ENCODE measurements at regions not wholly inside any gene's neighbourhood (a gene's known extent, or its start where the extent isn't known, plus 50 kb on each side); places are given as distances from the start of the nearest gene placed in this dataset.
"Not testable (repeated sequence)": the region's sequence is repeated elsewhere in the genome, so short reads cannot be mapped to it uniquely, and the experiment has no call there.

- H3K4me1 ChIP-seq, result no peaks in the 10 kb centered on the region
- no peak for DNase-seq
- no peak overlapping the region for H3K27ac ChIP-seq
- TF ChIP-seq CTCF (IDR thresholded peaks at IDR 0.05 in 8 of 11, conservative IDR thresholded peaks at IDR 0.05 in 3 of 11) (no peak), POLR2AphosphoS5 (IDR thresholded peaks at IDR 0.05) (no peak), POLR2A (IDR thresholded peaks at IDR 0.05) (no peak)
- H3K36me3 ChIP-seq, result no peaks in the 10 kb centered on the region
- no peak overlapping the region for H3K4me3 ChIP-seq
- no peaks in the 10 kb centered on the region for H3K9me3 ChIP-seq
- H3K27me3 ChIP-seq (replicated peaks in 1 of 7), result no peaks in the 10 kb centered on the region
- intact Hi-C loops (cut with DNase I; ENCODE audit: low total_unique reads), result no loop called here
- 90 to 97% (median 92%) methylated on average over 4 of the region's 4 CpGs for WGBS, 5 donors
Observed at GRCh38 chr6:10080561-10080960, 334.3 kb downstream of the TFAP2A start.

GRCh38 chr6:10078581-10078980 is 336.3 kb downstream of the TFAP2A start:
- Histone ChIP-seq H3K4me1 (no peaks in the 10 kb centered on the region), H3K4me3 (no peak overlapping the region), H3K36me3 (no peaks in the 10 kb centered on the region), H3K9me3 (peaks cover 0 to 7% (median 2%) of the 10 kb centered on the region in 8 donors), H3K27me3 (replicated peaks in 1 of 7) (no peaks in the 10 kb centered on the region), H3K27ac (no peak overlapping the region)
- no peak for DNase-seq
- no peak for TF ChIP-seq POLR2AphosphoS5 (IDR thresholded peaks at IDR 0.05)
- no peak for TF ChIP-seq POLR2A (IDR thresholded peaks at IDR 0.05)
- no peak for TF ChIP-seq CTCF (IDR thresholded peaks at IDR 0.05 in 8 of 11, conservative IDR thresholded peaks at IDR 0.05 in 3 of 11)
- WGBS, 5 donors, result 90 to 95% (median 93%) methylated on average over 6 of the region's 6 CpGs
- intact Hi-C loops (cut with DNase I; ENCODE audit: low total_unique reads), result no loop called here

- H3K27ac ChIP-seq; H3K4me3 ChIP-seq; H3K27me3 ChIP-seq (replicated peaks in 1 of 7); H3K9me3 ChIP-seq; intact Hi-C loops (cut with DNase I; ENCODE audit: low total_unique reads); H3K4me1 ChIP-seq; H3K36me3 ChIP-seq: not testable (repeated sequence)
- WGBS, 5 donors, result 92 to 97% (median 95%) methylated on average over 29 to 45 of the region's 45 CpGs
- peak; percentile 70 for DNase-seq
Observed at GRCh38 chr6:10074726-10075125, 340.1 kb downstream of the TFAP2A start.

- TF ChIP-seq CTCF (IDR thresholded peaks at IDR 0.05 in 8 of 11, conservative IDR thresholded peaks at IDR 0.05 in 3 of 11) (no peak), POLR2A (IDR thresholded peaks at IDR 0.05) (no peak), POLR2AphosphoS5 (IDR thresholded peaks at IDR 0.05) (no peak)
- WGBS, 5 donors, result 84 to 91% (median 87%) methylated on average over 9 of the region's 9 CpGs
- no peaks in the 10 kb centered on the region for H3K27me3 ChIP-seq (replicated peaks in 1 of 7)
- intact Hi-C loops (cut with DNase I; ENCODE audit: low total_unique reads), result no loop called here
- no peaks in the 10 kb centered on the region for H3K36me3 ChIP-seq
- DNase-seq, result no peak
- no peak overlapping the region for H3K27ac ChIP-seq
- no peak overlapping the region for H3K4me3 ChIP-seq
- no peaks in the 10 kb centered on the region for H3K4me1 ChIP-seq
- H3K9me3 ChIP-seq, result peaks cover 0 to 7% (median 2%) of the 10 kb centered on the region in 8 donors
Observed at GRCh38 chr6:10073341-10073740, 341.5 kb downstream of the TFAP2A start.

GRCh38 chr6:10071631-10072220 is 343.1 kb downstream of the TFAP2A start:
- TF ChIP-seq CTCF (IDR thresholded peaks at IDR 0.05 in 8 of 11, conservative IDR thresholded peaks at IDR 0.05 in 3 of 11) (no peak), POLR2A (IDR thresholded peaks at IDR 0.05) (no peak), POLR2AphosphoS5 (IDR thresholded peaks at IDR 0.05) (no peak)
- no peaks in the 10 kb centered on the region for H3K4me1 ChIP-seq
- H3K4me3 ChIP-seq, result no peak overlapping the region
- H3K36me3 ChIP-seq, result no peaks in the 10 kb centered on the region
- H3K27me3 ChIP-seq (replicated peaks in 1 of 7), result no peaks in the 10 kb centered on the region
- H3K27ac ChIP-seq, result no peak overlapping the region
- intact Hi-C loops (cut with DNase I; ENCODE audit: low total_unique reads), result no loop called here
- no peak for DNase-seq
- H3K9me3 ChIP-seq, result peaks cover 0 to 7% (median 2%) of the 10 kb centered on the region in 8 donors
- WGBS, 5 donors, result 79 to 93% (median 81%) methylated on average over 5 of the region's 5 CpGs

All from spleen (tissue), 11 donors.